ENCODE measurements at regions not wholly inside any gene's neighbourhood (a gene's known extent, or its start where the extent isn't known, plus 50 kb on each side); places are given as distances from the start of the nearest gene placed in this dataset.
A peak's percentile ranks its signal among the peaks of the same experiment; 100 is the strongest.

GRCh38 chr13:105572401-105572800 lies 963.1 kb downstream of the EFNB2 start:
- H3K4me3 ChIP-seq (ENCODE audit: low read length), result no peak overlapping the region
- no peak for TF ChIP-seq CTCF (conservative IDR thresholded peaks at IDR 0.05; ENCODE audit: low read depth, low read length)
- peak; percentile 55 for DNase-seq (ENCODE audit: low read depth)

GRCh38 chr13:105569816-105570215 lies 965.6 kb downstream of the EFNB2 start:
- DNase-seq (ENCODE audit: low read depth), result no peak
- H3K4me3 ChIP-seq (ENCODE audit: low read length), result no peak overlapping the region
- TF ChIP-seq CTCF (conservative IDR thresholded peaks at IDR 0.05; ENCODE audit: low read depth, low read length), result no peak

GRCh38 chr13:105567951-105568525 lies 967.4 kb downstream of the EFNB2 start:
- TF ChIP-seq CTCF (conservative IDR thresholded peaks at IDR 0.05; ENCODE audit: low read depth, low read length), result no peak

DNA sequence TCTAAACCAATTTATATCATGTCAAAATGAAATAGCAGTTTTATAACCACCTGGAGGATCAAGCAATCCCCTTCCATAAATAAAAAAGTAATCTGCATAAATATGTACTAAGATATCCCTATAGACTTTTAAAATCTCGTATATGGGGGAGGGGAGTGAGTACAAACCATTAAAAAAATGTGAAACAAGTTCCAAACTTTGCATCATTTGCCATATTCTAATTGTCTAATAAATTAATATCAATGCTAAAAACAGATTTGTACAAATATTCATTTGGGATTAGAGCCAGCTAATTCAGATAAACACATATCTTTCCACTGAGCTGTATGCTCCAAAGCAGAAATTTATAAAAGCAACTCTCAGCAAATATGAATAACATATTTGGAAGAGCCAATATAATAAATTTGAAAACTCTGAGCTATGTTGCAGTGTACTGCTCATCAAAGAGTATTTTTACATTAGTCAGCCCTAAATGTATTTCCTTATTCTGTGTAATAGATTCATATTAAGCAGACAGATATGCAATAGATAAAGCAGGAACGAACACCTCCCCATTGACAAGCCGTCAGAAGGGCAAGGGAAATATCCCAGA lies 970.2 kb downstream of the EFNB2 start:
- H3K4me3 ChIP-seq (ENCODE audit: low read length), result no peak overlapping the region
- TF ChIP-seq CTCF (conservative IDR thresholded peaks at IDR 0.05; ENCODE audit: low read depth, low read length), result no peak
- DNase-seq (ENCODE audit: low read depth), result no peak

More at GRCh38 chr13:105567951-105568525, 967.4 kb downstream of the EFNB2 start:
- no peak for DNase-seq (ENCODE audit: low read depth)
- no peak overlapping the region for H3K4me3 ChIP-seq (ENCODE audit: low read length)

DNA sequence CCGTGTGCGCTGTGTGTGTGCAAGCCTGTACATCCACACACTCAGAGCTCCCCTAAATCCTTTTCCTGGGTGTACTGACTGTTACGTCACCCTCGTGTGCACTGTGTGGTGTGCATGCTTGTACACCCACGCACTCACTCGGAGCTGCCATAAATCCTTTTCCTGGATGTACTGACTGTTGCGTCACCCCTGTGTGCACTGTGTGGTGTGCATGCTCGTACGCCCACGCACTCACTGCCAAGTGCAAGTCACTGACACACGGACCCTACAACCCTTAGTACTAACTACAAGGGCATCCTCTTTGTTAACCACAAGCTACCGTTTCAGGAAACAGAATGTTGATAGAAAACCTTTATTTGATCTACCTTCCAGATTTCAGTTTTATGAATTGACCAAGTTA lies 983.4 kb downstream of the EFNB2 start:
- H3K4me3 ChIP-seq (ENCODE audit: low read length), result no peak overlapping the region
- no peak for DNase-seq (ENCODE audit: low read depth)
- no peak for TF ChIP-seq CTCF (conservative IDR thresholded peaks at IDR 0.05; ENCODE audit: low read depth, low read length)

GRCh38 chr13:105547851-105548250 lies 987.6 kb downstream of the EFNB2 start:
- H3K4me3 ChIP-seq (ENCODE audit: low read length), result no peak overlapping the region
- TF ChIP-seq CTCF (conservative IDR thresholded peaks at IDR 0.05; ENCODE audit: low read depth, low read length), result no peak
- no peak for DNase-seq (ENCODE audit: low read depth)

DNA sequence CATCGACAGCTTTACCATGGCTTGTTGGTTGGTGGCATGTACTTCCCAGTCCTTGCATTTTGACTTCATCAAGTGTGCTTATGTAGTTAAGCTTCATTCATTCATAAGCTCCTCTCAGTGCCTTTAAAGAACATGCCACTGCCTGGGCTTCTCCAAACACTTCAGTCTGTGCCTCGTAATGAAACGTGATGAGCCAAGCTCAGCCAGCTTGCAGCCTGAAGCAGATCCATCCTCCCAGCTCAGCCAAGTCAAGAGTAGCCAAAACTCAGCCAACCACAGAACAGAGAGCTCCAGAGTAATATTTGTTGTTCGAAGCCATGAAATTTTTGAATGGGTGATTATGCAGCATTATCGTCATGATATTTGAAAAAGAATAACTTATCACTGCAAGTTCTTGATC lies 989.7 kb downstream of the EFNB2 start:
- no peak for DNase-seq (ENCODE audit: low read depth)
- no peak overlapping the region for H3K4me3 ChIP-seq (ENCODE audit: low read length)
- no peak for TF ChIP-seq CTCF (conservative IDR thresholded peaks at IDR 0.05; ENCODE audit: low read depth, low read length)

All from retinal pigment epithelial cell (primary cell).